BLaER1 (cell line): ENCODE measurements at regions not wholly inside any gene's neighbourhood (a gene's known extent, or its start where the extent isn't known, plus 50 kb on each side); places are given as distances from the start of the nearest gene placed in this dataset.

ENCODE experiments used
- H3K27ac ChIP-seq: shearing (Covaris generic); formaldehyde crosslinking; 2 replicates; pipeline ENCODE4 v1.8.1; 2022
- H3K27me3 ChIP-seq: shearing (Covaris generic); formaldehyde crosslinking; 2 replicates; pipeline ENCODE4 v1.8.1; 2022
- H3K36me3 ChIP-seq: shearing (Covaris generic); formaldehyde crosslinking; 2 replicates; pipeline ENCODE4 v1.8.1; 2022
- H3K4me1 ChIP-seq: shearing (Covaris generic); formaldehyde crosslinking; 2 replicates; pipeline ENCODE4 v1.8.1; 2022
- H3K4me2 ChIP-seq: shearing (Covaris generic); formaldehyde crosslinking; 2 replicates; pipeline ENCODE4 v1.8.1; 2022
- H3K4me3 ChIP-seq: shearing (Covaris generic); formaldehyde crosslinking; 2 replicates; pipeline ENCODE4 v1.8.1; 2022
- H3K9ac ChIP-seq: shearing (Covaris generic); formaldehyde crosslinking; 2 replicates; pipeline ENCODE4 v1.8.1; 2022
- H3K9me3 ChIP-seq: shearing (Covaris generic); formaldehyde crosslinking; 2 replicates; pipeline ENCODE4 v1.8.1; 2022
- H4K20me1 ChIP-seq: shearing (Covaris generic); formaldehyde crosslinking; 2 replicates; pipeline ENCODE4 v1.8.1; 2022
- Cebpa-rat ChIP-seq: shearing (Covaris generic); IDR thresholded peaks from 2 replicates; pipeline ENCODE4 v1.8.1; 2022

- H3K27me3 ChIP-seq = no peaks in the 10 kb centered on the region
- no peaks in the 10 kb centered on the region for H3K36me3 ChIP-seq
- H3K4me2 ChIP-seq = no peak overlapping the region
- no peaks in the 10 kb centered on the region for H3K9me3 ChIP-seq
- H3K27ac ChIP-seq = no peak overlapping the region
- H4K20me1 ChIP-seq = no peaks in the 10 kb centered on the region
- H3K4me1 ChIP-seq = no peaks in the 10 kb centered on the region
- no peak overlapping the region for H3K4me3 ChIP-seq
- TF ChIP-seq Cebpa-rat = no peak
- no peak overlapping the region for H3K9ac ChIP-seq
These were observed 806.6 kb upstream of the GHITM start for GRCh38 chr10:83332690-83333089.

GRCh38 chr10:83333566-83333965 lies 805.7 kb upstream of the GHITM start:
- H3K4me3 ChIP-seq = no peak overlapping the region
- H3K36me3 ChIP-seq = no peaks in the 10 kb centered on the region
- no peak for TF ChIP-seq Cebpa-rat
- no peaks in the 10 kb centered on the region for H3K9me3 ChIP-seq
- H3K4me1 ChIP-seq = no peaks in the 10 kb centered on the region
- no peaks in the 10 kb centered on the region for H4K20me1 ChIP-seq
- no peak overlapping the region for H3K4me2 ChIP-seq
- no peak overlapping the region for H3K9ac ChIP-seq
- no peak overlapping the region for H3K27ac ChIP-seq
- H3K27me3 ChIP-seq = no peaks in the 10 kb centered on the region

- no peak overlapping the region for H3K9ac ChIP-seq
- H3K4me2 ChIP-seq = peak overlapping the region; percentile 46
- 0 out of 2 replicates have a peak, but pooled peaks cover 6% of the 10 kb centered on the region for H3K9me3 ChIP-seq
- no peaks in the 10 kb centered on the region for H3K36me3 ChIP-seq
- no peak overlapping the region for H3K27ac ChIP-seq
- no peak for TF ChIP-seq Cebpa-rat
- peaks cover 12% of the 10 kb centered on the region for H3K4me1 ChIP-seq
- H4K20me1 ChIP-seq = no peaks in the 10 kb centered on the region
- no peaks in the 10 kb centered on the region for H3K27me3 ChIP-seq
- H3K4me3 ChIP-seq = no peak overlapping the region
These were observed 795.6 kb upstream of the GHITM start for GRCh38 chr10:83343676-83344075.

GRCh38 chr10:83346266-83346910 lies 792.9 kb upstream of the GHITM start:
- no peak overlapping the region for H3K9ac ChIP-seq
- H3K4me3 ChIP-seq = no peak overlapping the region
- H3K4me1 ChIP-seq = peaks cover 12% of the 10 kb centered on the region
- no peak for TF ChIP-seq Cebpa-rat
- no peaks in the 10 kb centered on the region for H3K27me3 ChIP-seq
- no peaks in the 10 kb centered on the region for H3K36me3 ChIP-seq
- 0 out of 2 replicates have a peak, but pooled peaks cover 6% of the 10 kb centered on the region for H3K9me3 ChIP-seq
- H3K27ac ChIP-seq = no peak overlapping the region
- H3K4me2 ChIP-seq = no peak overlapping the region
- H4K20me1 ChIP-seq = no peaks in the 10 kb centered on the region

- no peak overlapping the region for H3K9ac ChIP-seq
- no peak for TF ChIP-seq Cebpa-rat
- H3K27me3 ChIP-seq = no peaks in the 10 kb centered on the region
- H3K27ac ChIP-seq = no peak overlapping the region
- H3K4me1 ChIP-seq = no peaks in the 10 kb centered on the region
- no peaks in the 10 kb centered on the region for H3K36me3 ChIP-seq
- H3K9me3 ChIP-seq = 0 out of 2 replicates have a peak, but pooled peaks cover 6% of the 10 kb centered on the region
- no peak overlapping the region for H3K4me3 ChIP-seq
- no peak overlapping the region for H3K4me2 ChIP-seq
- no peaks in the 10 kb centered on the region for H4K20me1 ChIP-seq
These were observed 786.7 kb upstream of the GHITM start for GRCh38 chr10:83352588-83352987.

- H3K4me1 ChIP-seq = no peaks in the 10 kb centered on the region
- H3K9me3 ChIP-seq = 0 out of 2 replicates have a peak, but pooled peaks cover 6% of the 10 kb centered on the region
- H3K4me2 ChIP-seq = no peak overlapping the region
- H3K36me3 ChIP-seq = no peaks in the 10 kb centered on the region
- H4K20me1 ChIP-seq = no peaks in the 10 kb centered on the region
- no peaks in the 10 kb centered on the region for H3K27me3 ChIP-seq
- H3K9ac ChIP-seq = no peak overlapping the region
- no peak for TF ChIP-seq Cebpa-rat
- no peak overlapping the region for H3K4me3 ChIP-seq
- no peak overlapping the region for H3K27ac ChIP-seq
These were observed 784.9 kb upstream of the GHITM start for GRCh38 chr10:83354456-83354855.

- no peak for TF ChIP-seq Cebpa-rat
- no peaks in the 10 kb centered on the region for H3K36me3 ChIP-seq
These were observed 782.3 kb upstream of the GHITM start for GRCh38 chr10:83357004-83357403.

GRCh38 chr10:83357627-83358026 lies 781.7 kb upstream of the GHITM start:
- Histone ChIP-seq H3K36me3 (no peaks in the 10 kb centered on the region), H3K4me3 (no peak overlapping the region), H3K27ac (no peak overlapping the region), H3K4me1 (no peaks in the 10 kb centered on the region), H4K20me1 (no peaks in the 10 kb centered on the region), H3K27me3 (no peaks in the 10 kb centered on the region), H3K4me2 (no peak overlapping the region), H3K9me3 (0 out of 2 replicates have a peak, but pooled peaks cover 6% of the 10 kb centered on the region), H3K9ac (no peak overlapping the region)
- no peak for TF ChIP-seq Cebpa-rat

More at GRCh38 chr10:83357004-83357403, 782.3 kb upstream of the GHITM start:
- Histone ChIP-seq H3K9me3 (0 out of 2 replicates have a peak, but pooled peaks cover 6% of the 10 kb centered on the region), H3K4me1 (no peaks in the 10 kb centered on the region), H3K9ac (no peak overlapping the region), H3K4me3 (no peak overlapping the region), H3K4me2 (no peak overlapping the region), H3K27me3 (no peaks in the 10 kb centered on the region), H4K20me1 (no peaks in the 10 kb centered on the region), H3K27ac (no peak overlapping the region)

GRCh38 chr10:83367036-83367435 lies 772.3 kb upstream of the GHITM start:
- no peak for TF ChIP-seq Cebpa-rat
- Histone ChIP-seq H4K20me1 (no peaks in the 10 kb centered on the region), H3K4me1 (no peaks in the 10 kb centered on the region), H3K36me3 (no peaks in the 10 kb centered on the region), H3K4me2 (no peak overlapping the region), H3K27ac (no peak overlapping the region), H3K4me3 (no peak overlapping the region), H3K9ac (no peak overlapping the region), H3K27me3 (no peaks in the 10 kb centered on the region), H3K9me3 (no peaks in the 10 kb centered on the region)

- no peak for TF ChIP-seq Cebpa-rat
- no peaks in the 10 kb centered on the region for H3K4me1 ChIP-seq
These were observed 767.4 kb upstream of the GHITM start for GRCh38 chr10:83371696-83372490.

More at GRCh38 chr10:83371696-83372490, 767.4 kb upstream of the GHITM start:
- Histone ChIP-seq H3K4me2 (no peak overlapping the region), H3K27ac (no peak overlapping the region), H3K27me3 (no peaks in the 10 kb centered on the region), H3K36me3 (no peaks in the 10 kb centered on the region), H3K9me3 (no peaks in the 10 kb centered on the region), H4K20me1 (no peaks in the 10 kb centered on the region), H3K4me3 (no peak overlapping the region), H3K9ac (no peak overlapping the region)
